OCI-LY7 (cell line): ENCODE measurements at regions not wholly inside any gene's neighbourhood (a gene's known extent, or its start where the extent isn't known, plus 50 kb on each side); places are given as distances from the start of the nearest gene placed in this dataset.

Experiments
- BruUV-seq: library from RNA; stranded (reverse); fragments of 400-500 nt; replicated peaks from 2 replicates; lab custom pipeline; 2021; lab: Mats Ljungman, UMichigan
- CTCF ChIA-PET: fragments of 300-600 bp; sonication (Branson Sonifier 250); formaldehyde crosslinking; loops from one replicate; lab custom pipeline; 2022; ENCODE audit warnings: antibody characterized with exemption; ENCODE audit not compliant: unreplicated experiment; lab: Charles Lee
- POLR2A ChIA-PET: fragments of 300-600 bp; sonication (Branson Sonifier 250); formaldehyde crosslinking; loops from one replicate; lab custom pipeline; 2022; ENCODE audit warnings: antibody characterized with exemption; lab: Charles Lee
- DNase-seq: peaks from one replicate; pipeline ENCODE4 v3.0.0-alpha.2; 2015; ENCODE audit warnings: low spot score
- H2AFZ ChIP-seq: fragments of 200-600 bp; sonication (generic), shearing (Covaris generic); 2 replicates; pipeline ENCODE4 v1.6.1; 2014; ENCODE audit warnings: mild to moderate bottlenecking, antibody characterized with exemption, low read length, moderate library complexity
- H3K27ac ChIP-seq: fragments of 200-600 bp; sonication (generic); 2 replicates; pipeline ENCODE4 v1.5.1; 2014; ENCODE audit warnings: mixed run types, low read depth, mild to moderate bottlenecking, moderate library complexity, low read length, inconsistent platforms; ENCODE audit not compliant: poor library complexity, severe bottlenecking
- H3K36me3 ChIP-seq: fragments of 200-600 bp; sonication (generic); 2 replicates; pipeline ENCODE4 v1.6.1; 2014; ENCODE audit warnings: mild to moderate bottlenecking, antibody characterized with exemption, low read length, moderate library complexity, mixed read lengths; ENCODE audit not compliant: insufficient read depth
- H3K4me1 ChIP-seq: fragments of 200-600 bp; sonication (generic); 2 replicates; pipeline ENCODE4 v1.5.1; 2014; ENCODE audit warnings: mild to moderate bottlenecking, low read length; ENCODE audit not compliant: insufficient read depth, poor library complexity, severe bottlenecking
- H3K4me2 ChIP-seq: fragments of 200-600 bp; sonication (generic); 2 replicates; pipeline ENCODE4 v1.6.1; 2014; ENCODE audit warnings: mild to moderate bottlenecking, low read length
- H3K4me3 ChIP-seq: fragments of 200-600 bp; sonication (generic); 2 replicates; pipeline ENCODE4 v1.5.1; 2014; ENCODE audit warnings: mild to moderate bottlenecking, low read depth, low read length; ENCODE audit not compliant: poor library complexity, severe bottlenecking
- H3K79me2 ChIP-seq: fragments of 200-600 bp; sonication (generic); 2 replicates; pipeline ENCODE4 v1.6.1; 2016; ENCODE audit warnings: low read depth, mild to moderate bottlenecking, low read length, moderate library complexity, mixed read lengths; ENCODE audit not compliant: insufficient read depth
- H3K9me2 ChIP-seq: fragments of 200-600 bp; sonication (generic); 2 replicates; pipeline ENCODE4 v1.6.1; 2016; ENCODE audit warnings: mild to moderate bottlenecking, low read length, mixed read lengths; ENCODE audit not compliant: insufficient read depth
- H3K9me3 ChIP-seq: fragments of 200-600 bp; sonication (generic); 2 replicates; pipeline ENCODE4 v1.6.1; 2014; ENCODE audit warnings: mild to moderate bottlenecking, mixed run types, low read length, mixed read lengths
- H4K20me1 ChIP-seq: fragments of 200-600 bp; sonication (generic); 2 replicates; pipeline ENCODE4 v1.6.1; 2014; ENCODE audit warnings: mild to moderate bottlenecking, antibody characterized with exemption, low read length, moderate library complexity, mixed read lengths; ENCODE audit not compliant: insufficient read depth
- EZH2phosphoT487 ChIP-seq: fragments of 200-600 bp; sonication (generic); IDR thresholded peaks from 2 replicates; pipeline ENCODE4 v1.6.1; 2018; ENCODE audit warnings: low read depth, borderline replicate concordance, mild to moderate bottlenecking, mixed run types, antibody characterized with exemption, low read length, moderate library complexity, mixed read lengths
- intact Hi-C: fragments of 100-400 bp; cut with micrococcal nuclease; formaldehyde crosslinking; loops from one replicate; pipeline ENCODE4 v1.10.0; 2022; ENCODE audit not compliant: unreplicated experiment
- TF ChIP-seq, protein P1 (sequence below): fragments of 200-600 bp; sonication (generic); conservative IDR thresholded peaks from 2 replicates; pipeline ENCODE4 v1.5.1; 2014; ENCODE audit warnings: mild to moderate bottlenecking, antibody characterized with exemption, low read length, moderate library complexity, mixed read lengths

DNA sequence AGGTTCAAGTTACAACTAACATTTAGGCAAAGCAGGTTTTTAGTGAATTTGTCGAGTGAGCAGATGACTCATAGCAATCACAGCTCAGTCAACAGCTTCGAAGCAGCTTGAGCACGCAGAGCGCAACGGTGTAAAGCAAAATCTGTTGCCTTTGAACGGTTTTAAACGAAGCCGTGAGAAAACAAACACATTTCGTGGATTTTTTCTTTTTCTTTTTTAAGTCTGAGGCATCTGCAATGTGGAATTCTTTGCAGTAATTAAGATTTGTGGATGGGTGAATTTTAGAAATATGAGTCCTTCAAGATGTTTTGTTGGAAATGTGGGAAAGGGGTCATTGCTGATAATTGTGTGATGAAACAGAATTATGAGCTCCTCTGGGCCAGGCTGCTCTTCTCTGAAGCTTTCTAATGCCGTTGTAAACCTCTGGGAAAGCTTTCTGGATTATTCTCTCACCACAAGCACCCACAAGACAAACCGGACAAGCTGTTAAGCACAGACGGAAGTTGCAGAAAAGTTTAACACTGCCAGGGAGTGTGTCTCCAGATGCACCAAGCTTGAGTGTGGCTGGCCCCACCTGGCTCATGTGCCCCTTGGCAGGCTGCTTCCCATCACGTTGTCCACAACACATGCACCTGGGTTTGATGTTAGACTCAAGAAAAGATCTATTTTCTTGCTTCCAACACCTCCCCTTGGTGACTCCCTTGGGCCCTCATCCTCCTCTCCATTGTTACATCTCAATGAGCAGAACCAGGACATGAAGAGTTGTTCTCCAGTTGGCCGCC lies 224.7 kb downstream of the ACKR3 start:
- Histone ChIP-seq H3K79me2 (no peaks in the 10 kb centered on the region), H2AFZ (no peak overlapping the region), H3K9me3 (no peaks in the 10 kb centered on the region), H3K27ac (no peak overlapping the region), H3K36me3 (no peaks in the 10 kb centered on the region), H3K9me2 (no peaks in the 10 kb centered on the region), H4K20me1 (no peaks in the 10 kb centered on the region), H3K4me3 (no peak overlapping the region), H3K4me2 (no peak overlapping the region), H3K4me1 (no peaks in the 10 kb centered on the region)
- TF ChIP-seq EZH2phosphoT487: no peak
- TF ChIP-seq, protein P1, sequence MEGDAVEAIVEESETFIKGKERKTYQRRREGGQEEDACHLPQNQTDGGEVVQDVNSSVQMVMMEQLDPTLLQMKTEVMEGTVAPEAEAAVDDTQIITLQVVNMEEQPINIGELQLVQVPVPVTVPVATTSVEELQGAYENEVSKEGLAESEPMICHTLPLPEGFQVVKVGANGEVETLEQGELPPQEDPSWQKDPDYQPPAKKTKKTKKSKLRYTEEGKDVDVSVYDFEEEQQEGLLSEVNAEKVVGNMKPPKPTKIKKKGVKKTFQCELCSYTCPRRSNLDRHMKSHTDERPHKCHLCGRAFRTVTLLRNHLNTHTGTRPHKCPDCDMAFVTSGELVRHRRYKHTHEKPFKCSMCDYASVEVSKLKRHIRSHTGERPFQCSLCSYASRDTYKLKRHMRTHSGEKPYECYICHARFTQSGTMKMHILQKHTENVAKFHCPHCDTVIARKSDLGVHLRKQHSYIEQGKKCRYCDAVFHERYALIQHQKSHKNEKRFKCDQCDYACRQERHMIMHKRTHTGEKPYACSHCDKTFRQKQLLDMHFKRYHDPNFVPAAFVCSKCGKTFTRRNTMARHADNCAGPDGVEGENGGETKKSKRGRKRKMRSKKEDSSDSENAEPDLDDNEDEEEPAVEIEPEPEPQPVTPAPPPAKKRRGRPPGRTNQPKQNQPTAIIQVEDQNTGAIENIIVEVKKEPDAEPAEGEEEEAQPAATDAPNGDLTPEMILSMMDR: no peak
- intact Hi-C loops: no loop called here
- ChIA-PET CTCF (no interaction called here), POLR2A (interaction anchor here (0.6 to 0.7 kb wide), 2 partner anchors 169 to 515 kb away, joined by 3 read pairs; no protein-coding TSS in a partner anchor)
- no TSS peak for BruUV-seq
- no peak for DNase-seq

DNA sequence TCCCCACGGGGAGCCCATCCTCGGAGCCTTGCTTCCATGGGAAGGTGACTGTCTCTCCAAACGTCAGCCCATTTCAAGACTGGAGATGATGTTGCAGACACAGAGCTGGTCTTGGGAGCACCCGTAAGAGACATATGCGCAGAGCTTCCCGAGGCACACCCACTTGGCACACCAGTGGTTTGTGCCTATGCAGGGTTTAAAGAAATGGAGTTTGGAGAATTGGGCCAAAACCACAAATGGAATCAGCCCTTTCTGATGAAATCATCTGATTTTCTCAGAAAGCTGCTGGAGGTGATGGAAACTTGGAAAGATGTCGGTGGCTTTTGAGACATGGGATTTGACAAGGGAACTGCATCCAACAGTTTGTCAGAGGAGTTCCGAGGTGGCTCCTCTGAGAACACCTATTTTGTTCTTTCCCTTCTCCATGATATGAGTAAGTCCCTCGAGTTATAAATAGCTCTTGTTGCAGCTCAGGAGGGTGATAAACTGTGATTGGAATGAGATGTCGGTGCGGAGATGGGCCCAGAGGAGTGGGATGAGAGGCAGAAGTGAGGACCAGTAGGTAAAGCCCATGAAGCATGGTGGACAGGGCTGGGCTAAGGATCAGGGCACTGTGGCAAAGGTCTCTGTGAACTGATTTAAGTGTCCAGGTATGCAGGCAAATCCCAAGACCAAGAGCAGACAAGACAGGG lies 225.7 kb downstream of the ACKR3 start:
- no peaks in the 10 kb centered on the region for H3K9me3 ChIP-seq
- TF ChIP-seq, protein P1: no peak
- TF ChIP-seq EZH2phosphoT487: no peak
- H3K4me2 ChIP-seq: no peak overlapping the region
- H3K9me2 ChIP-seq: no peaks in the 10 kb centered on the region
- no peak overlapping the region for H3K27ac ChIP-seq
- ChIA-PET CTCF (no interaction called here), POLR2A (no interaction called here)
- H3K4me3 ChIP-seq: no peak overlapping the region
- H3K4me1 ChIP-seq: no peaks in the 10 kb centered on the region
- no TSS peak for BruUV-seq
- H3K79me2 ChIP-seq: no peaks in the 10 kb centered on the region
- no peak overlapping the region for H2AFZ ChIP-seq
- no peaks in the 10 kb centered on the region for H4K20me1 ChIP-seq
- intact Hi-C loops: no loop called here
- no peaks in the 10 kb centered on the region for H3K36me3 ChIP-seq
- DNase-seq: no peak

DNA sequence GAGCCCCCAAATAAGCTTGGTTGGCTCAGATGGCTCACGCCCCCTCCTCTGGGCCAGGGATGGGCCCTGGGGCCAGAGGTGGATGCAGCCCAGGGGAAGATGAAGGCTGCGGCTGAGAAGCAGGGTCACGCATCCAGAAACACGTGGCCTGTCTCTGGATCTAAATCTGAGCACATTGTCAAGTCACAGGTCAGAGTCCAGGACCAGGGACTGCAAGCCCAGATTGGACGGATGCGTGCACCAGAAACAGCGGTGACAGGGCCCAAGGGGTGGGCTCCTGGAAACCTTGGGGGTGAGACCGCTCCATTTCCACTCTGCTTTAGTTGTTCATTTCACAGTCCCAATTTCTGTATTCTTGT lies 226.2 kb downstream of the ACKR3 start:
- Histone ChIP-seq H3K4me2 (no peak overlapping the region), H4K20me1 (no peaks in the 10 kb centered on the region), H3K4me1 (no peaks in the 10 kb centered on the region), H3K9me3 (no peaks in the 10 kb centered on the region), H3K4me3 (no peak overlapping the region), H3K9me2 (no peaks in the 10 kb centered on the region), H3K79me2 (no peaks in the 10 kb centered on the region), H2AFZ (no peak overlapping the region), H3K27ac (no peak overlapping the region), H3K36me3 (no peaks in the 10 kb centered on the region)
- ChIA-PET CTCF (no interaction called here), POLR2A (no interaction called here)
- intact Hi-C loops: no loop called here
- no peak for DNase-seq
- TF ChIP-seq EZH2phosphoT487: no peak
- TF ChIP-seq, protein P1: no peak
- no TSS peak for BruUV-seq
